NCI-H2171 (cell line): ENCODE measurements at regions not wholly inside any gene's neighbourhood (a gene's known extent, or its start where the extent isn't known, plus 50 kb on each side); places are given as distances from the start of the nearest gene placed in this dataset.
A peak's percentile ranks its signal among the peaks of the same experiment; 100 is the strongest.

Experiments used
- DNase-seq: peaks from one replicate; lab custom pipeline; 2025; lab: John Stamatoyannopoulos, UW

DNA sequence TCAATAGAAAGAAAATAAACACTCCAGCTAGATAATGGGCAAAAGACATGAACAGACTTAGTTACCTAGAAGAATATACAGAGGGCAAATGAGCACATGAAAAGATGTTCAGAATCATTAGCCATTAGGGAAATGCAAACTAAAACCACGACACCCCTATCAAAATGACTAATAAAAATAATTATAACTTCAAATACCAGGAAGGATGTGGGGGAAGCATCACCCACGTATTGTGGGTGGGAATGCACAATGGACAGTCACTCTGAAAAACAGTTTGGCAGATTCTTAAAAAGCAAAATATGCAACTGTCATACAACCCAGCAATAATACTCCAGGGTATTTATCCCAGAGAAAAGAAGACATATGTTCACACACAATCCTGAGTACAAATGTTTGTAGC, 92.6 kb downstream of the DLL1 start:
- DNase-seq, result no peak

- no peak for DNase-seq
These were observed 97.5 kb downstream of the DLL1 start for GRCh38 chr6:170193326-170193821.

DNA sequence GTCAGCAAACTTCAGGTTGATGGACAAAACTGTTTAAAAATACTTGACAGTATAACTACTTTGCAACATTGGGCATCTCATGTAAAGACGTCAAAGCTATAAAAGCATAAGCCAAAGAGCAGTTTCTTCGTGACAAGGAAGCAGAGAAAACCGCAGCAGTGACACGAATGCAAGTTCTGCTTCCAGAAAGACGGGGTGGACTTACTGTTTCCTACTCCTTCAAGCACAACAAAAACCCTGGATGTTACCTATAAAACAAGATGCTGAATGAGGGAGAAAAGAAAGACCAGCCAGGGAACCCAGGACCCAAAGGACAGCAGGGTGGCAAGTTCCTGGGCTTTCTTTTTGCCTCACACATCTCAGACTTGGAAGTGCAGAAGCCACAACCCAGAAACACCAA, 98.0 kb downstream of the DLL1 start:
- DNase-seq, result no peak

DNA sequence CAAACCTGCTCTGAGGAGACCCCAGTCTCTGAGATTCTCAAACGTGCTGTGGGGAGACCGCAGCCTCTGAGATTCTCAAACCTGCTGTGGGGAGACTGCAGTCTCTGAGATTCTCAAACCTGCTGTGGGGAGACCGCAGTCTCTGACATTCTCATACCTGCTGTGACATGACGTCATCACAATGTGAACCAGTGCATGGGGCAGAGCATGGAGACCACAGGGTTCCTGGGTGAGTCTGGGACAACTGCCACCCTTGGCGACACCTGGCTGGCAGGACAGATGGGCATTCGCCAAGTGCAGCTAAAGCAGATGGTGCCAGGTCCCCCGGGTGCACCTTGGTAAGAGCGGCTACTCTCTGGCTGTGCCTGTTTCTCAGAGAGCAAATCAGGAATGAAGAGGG, 98.8 kb downstream of the DLL1 start:
- DNase-seq, result peak; percentile 29

- DNase-seq, result no peak
These were observed 100.8 kb downstream of the DLL1 start for GRCh38 chr6:170190046-170190445.

- DNase-seq, result no peak
These were observed 101.6 kb downstream of the DLL1 start for GRCh38 chr6:170189236-170189635.

GRCh38 chr6:170188571-170189001, 102.3 kb downstream of the DLL1 start:
- no peak for DNase-seq

GRCh38 chr6:170187669-170188566, 103.0 kb downstream of the DLL1 start:
- DNase-seq, result no peak

GRCh38 chr6:170186941-170187668, 103.8 kb downstream of the DLL1 start:
- DNase-seq, result peak; percentile 10

GRCh38 chr6:170186006-170186935, 104.6 kb downstream of the DLL1 start:
- no peak for DNase-seq

- DNase-seq, result no peak
These were observed 105.5 kb downstream of the DLL1 start for GRCh38 chr6:170185175-170185978.

GRCh38 chr6:170184316-170184715, 106.6 kb downstream of the DLL1 start:
- DNase-seq, result no peak

DNA sequence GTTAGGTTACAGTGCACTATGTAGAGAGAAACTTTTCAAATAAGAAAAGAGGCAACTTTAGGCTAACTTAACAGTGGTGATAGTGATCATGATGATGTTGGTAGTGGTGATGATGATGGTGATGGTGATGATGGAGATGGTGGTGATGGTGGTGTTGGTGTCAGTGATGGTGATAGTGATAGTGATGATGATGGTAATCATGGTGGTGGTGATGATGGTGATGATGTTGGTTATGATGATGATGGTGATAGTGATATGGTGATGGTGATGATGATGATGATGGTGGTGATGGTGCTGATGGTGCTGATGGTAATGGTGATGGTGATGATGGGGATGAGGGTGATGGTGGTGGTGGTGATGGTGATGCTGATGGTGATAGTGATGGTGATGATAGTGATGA, 107.4 kb downstream of the DLL1 start:
- no peak for DNase-seq

DNA sequence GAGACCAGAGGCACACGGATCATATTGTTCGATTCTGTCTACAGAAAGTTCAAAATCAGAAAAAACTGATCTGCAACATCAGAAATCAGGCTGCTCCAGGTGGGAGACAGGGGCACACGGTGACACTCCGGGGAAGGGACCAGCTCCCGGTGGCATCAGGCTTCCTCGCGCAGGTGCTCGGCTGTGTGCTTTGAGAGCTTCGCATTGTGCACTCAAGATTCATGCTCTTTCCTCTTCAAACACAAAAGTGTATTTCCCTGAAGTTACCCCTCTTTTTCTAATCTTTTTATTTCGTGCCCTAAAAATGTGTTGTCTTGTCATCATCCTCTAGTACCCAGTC, 108.1 kb downstream of the DLL1 start:
- no peak for DNase-seq

DNA sequence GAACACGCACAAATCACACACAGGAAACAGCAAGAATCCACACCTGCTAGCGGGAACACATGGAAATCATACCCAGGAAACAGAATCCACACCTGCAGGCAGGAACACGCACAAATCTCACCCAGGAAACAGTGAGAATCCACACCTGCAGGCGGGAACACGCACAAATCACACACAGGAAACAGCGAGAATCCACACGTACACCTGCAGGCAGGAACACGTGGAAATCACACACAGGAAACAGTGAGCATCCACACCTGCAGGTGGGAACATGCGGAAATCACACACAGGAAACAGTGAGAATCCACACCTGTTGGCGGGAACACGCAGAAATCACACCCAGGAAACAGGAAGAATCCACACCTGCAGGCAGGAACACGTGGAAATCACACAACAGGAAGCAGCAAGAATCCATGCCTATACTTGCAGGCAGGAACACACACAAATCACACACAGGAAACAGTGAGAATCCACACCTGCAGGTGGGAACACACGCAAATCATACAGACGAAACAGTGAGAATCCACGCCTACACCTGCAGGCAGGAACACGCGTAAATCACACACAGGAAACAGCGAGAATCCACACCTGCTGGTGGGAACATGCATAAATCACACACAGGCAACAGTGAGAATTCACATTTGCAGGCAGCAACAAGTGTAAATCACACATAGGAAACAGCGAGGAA, 108.6 kb downstream of the DLL1 start:
- no peak for DNase-seq

GRCh38 chr6:170181338-170181690, 109.6 kb downstream of the DLL1 start:
- no peak for DNase-seq

DNA sequence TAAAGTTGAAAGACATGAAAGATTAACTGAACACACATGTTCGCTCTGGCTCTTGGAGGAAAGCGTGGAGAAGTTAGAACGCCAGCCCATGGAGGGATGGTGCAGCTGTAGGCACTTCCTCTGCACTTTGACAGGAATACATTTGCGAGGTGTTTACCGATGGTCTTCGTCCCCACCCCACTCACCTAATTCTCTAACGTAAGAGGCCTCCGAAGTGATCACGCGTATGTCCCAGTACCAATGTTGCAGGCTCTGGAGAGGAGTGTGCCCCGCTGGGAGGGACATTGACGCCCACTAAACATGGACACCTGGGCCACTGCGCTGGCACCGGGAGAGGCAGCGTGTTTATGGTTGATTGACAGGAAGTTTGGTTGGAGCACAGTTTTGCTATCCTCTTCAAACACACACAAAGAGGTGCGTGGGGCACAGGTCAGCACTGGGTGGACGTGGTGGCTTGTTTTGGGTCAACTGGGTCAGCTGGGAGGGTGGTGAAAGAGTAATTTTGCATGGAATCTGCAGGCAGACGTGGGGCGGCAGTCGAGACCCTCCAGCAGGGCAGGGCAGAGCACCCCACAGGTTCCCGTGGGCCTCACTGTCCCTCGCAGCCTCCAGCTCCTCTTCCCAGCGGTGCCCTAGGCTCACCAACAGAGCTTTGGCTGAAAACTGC, 110.1 kb downstream of the DLL1 start:
- no peak for DNase-seq

DNA sequence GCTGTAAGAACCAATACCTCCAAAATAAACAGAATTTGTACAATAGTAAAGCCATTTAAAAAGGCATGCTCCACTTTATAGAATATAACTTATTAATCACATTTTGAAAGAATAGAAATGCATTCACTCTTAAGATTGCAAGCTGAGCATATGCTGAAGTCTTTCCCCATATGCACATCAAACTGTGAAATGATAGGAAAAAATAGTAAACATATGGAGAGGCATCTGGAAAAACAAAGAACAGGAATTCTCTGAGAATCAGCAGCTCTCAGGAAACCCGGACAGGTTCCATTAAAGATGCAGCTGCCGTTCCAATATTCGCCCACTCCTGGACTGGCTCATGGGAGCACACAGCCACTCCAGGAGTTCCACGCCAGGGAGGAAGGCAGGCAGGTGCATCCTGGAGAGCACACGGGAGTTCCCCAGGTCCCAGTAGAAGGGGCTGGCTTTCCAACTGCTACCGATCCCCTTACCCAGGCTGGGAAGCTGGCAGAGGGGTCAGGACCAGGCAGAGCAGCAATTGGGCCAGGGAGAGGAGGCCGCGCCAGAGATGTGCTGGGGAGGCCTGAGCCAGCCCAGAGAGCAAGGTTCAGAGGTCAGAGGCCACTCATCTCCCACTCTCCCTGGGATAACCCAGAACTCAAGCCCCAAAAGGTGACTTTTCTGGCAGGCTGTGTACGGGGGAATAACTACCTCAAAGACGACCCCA, 111.1 kb downstream of the DLL1 start:
- peak; percentile 67 for DNase-seq
